WTC11 (cell line): ENCODE measurements at regions not wholly inside any gene's neighbourhood (a gene's known extent, or its start where the extent isn't known, plus 50 kb on each side); places are given as distances from the start of the nearest gene placed in this dataset.

Experiments used
- ATAC-seq: fragments of 200-7000 bp; cut with Tn5 transposase; 2 replicates; pipeline ENCODE4 v1.10.0; 2021; ENCODE audit warnings: mild to moderate bottlenecking, moderate library complexity
- CTCF ChIA-PET: fragments of 300-600 bp; sonication (Branson Sonifier 250); formaldehyde crosslinking; loops from one replicate; lab custom pipeline; 2021; ENCODE audit warnings: antibody characterized with exemption; lab: Charles Lee
- POLR2A ChIA-PET: fragments of 350-600 bp; sonication (Branson Sonifier 250); formaldehyde crosslinking; loops from one replicate; lab custom pipeline; 2021; ENCODE audit warnings: antibody characterized with exemption; lab: Charles Lee
- DNase-seq: peaks from one replicate; pipeline ENCODE4 v3.0.0; 2021; ENCODE audit warnings: low spot score
- H3K27ac Mint-ChIP-seq: 2 replicates; pipeline ENCODE4 v1.8.0; 2021; ENCODE audit warnings: mixed read lengths
- H3K27me3 Mint-ChIP-seq: 2 replicates; pipeline ENCODE4 v1.8.0; 2021; ENCODE audit warnings: low read depth, mild to moderate bottlenecking, moderate library complexity, mixed read lengths
- H3K36me3 Mint-ChIP-seq: 2 replicates; pipeline ENCODE4 v1.8.0; 2021; ENCODE audit warnings: mixed read lengths
- H3K4me1 Mint-ChIP-seq: 2 replicates; pipeline ENCODE4 v1.8.0; 2022; ENCODE audit warnings: mixed read lengths
- H3K4me3 Mint-ChIP-seq: 2 replicates; pipeline ENCODE4 v1.8.0; 2021; ENCODE audit warnings: mild to moderate bottlenecking, moderate library complexity, mixed read lengths
- H3K9me3 Mint-ChIP-seq: 2 replicates; pipeline ENCODE4 v1.8.0; 2021; ENCODE audit warnings: mixed read lengths
- AR ChIP-seq: fragments of 250-450 bp; sonication (Bioruptor Pico); IDR thresholded peaks from 2 replicates; pipeline ENCODE4 v1.9.0; 2021; ENCODE audit warnings: mild to moderate bottlenecking
- ATF3 ChIP-seq: sonication (generic); formaldehyde crosslinking; conservative IDR thresholded peaks from 2 replicates; pipeline ENCODE4 v1.8.1; 2022; ENCODE audit warnings: mild to moderate bottlenecking, missing genetic modification reagents
- ATF6 ChIP-seq: sonication (generic); formaldehyde crosslinking; IDR thresholded peaks from 2 replicates; pipeline ENCODE4 v1.8.1; 2023; ENCODE audit warnings: mild to moderate bottlenecking, missing genetic modification reagents
- ELF4 ChIP-seq: sonication (generic); formaldehyde crosslinking; IDR thresholded peaks from 2 replicates; pipeline ENCODE4 v1.8.1; 2022; ENCODE audit warnings: low read depth, mild to moderate bottlenecking, moderate library complexity, missing genetic modification reagents
- ESRRA ChIP-seq: sonication (generic); formaldehyde crosslinking; IDR thresholded peaks from 2 replicates; pipeline ENCODE4 v1.8.1; 2022; ENCODE audit warnings: mild to moderate bottlenecking, missing genetic modification reagents, borderline replicate concordance
- FOXK1 ChIP-seq: sonication (generic); formaldehyde crosslinking; IDR thresholded peaks from 2 replicates; pipeline ENCODE4 v1.8.0; 2022; ENCODE audit warnings: mild to moderate bottlenecking, moderate library complexity, missing genetic modification reagents
- FOXP1 ChIP-seq: sonication (generic); formaldehyde crosslinking; IDR thresholded peaks from 2 replicates; pipeline ENCODE4 v1.8.0; 2022; ENCODE audit warnings: missing genetic modification reagents, mild to moderate bottlenecking, moderate library complexity, borderline replicate concordance
- FOXP4 ChIP-seq: sonication (generic); formaldehyde crosslinking; IDR thresholded peaks from 2 replicates; pipeline ENCODE4 v1.8.0; 2022; ENCODE audit warnings: mild to moderate bottlenecking, missing genetic modification reagents
- GTF2I ChIP-seq: fragments of 250-450 bp; sonication (Bioruptor Pico); conservative IDR thresholded peaks from 2 replicates; pipeline ENCODE4 v1.4.0; 2021; ENCODE audit warnings: mild to moderate bottlenecking
- NR1H2 ChIP-seq: sonication (generic); formaldehyde crosslinking; IDR thresholded peaks from 2 replicates; pipeline ENCODE4 v1.9.0; 2021; ENCODE audit warnings: mild to moderate bottlenecking, moderate library complexity, missing genetic modification reagents
- RELA ChIP-seq: sonication (generic); formaldehyde crosslinking; IDR thresholded peaks from 2 replicates; pipeline ENCODE4 v1.8.1; 2022; ENCODE audit warnings: missing genetic modification reagents, mild to moderate bottlenecking, borderline replicate concordance
- SMAD3 ChIP-seq: sonication (generic); formaldehyde crosslinking; IDR thresholded peaks from 2 replicates; pipeline ENCODE4 v1.8.0; 2022; ENCODE audit warnings: missing genetic modification reagents, mild to moderate bottlenecking, borderline replicate concordance
- SP1 ChIP-seq: sonication (generic); formaldehyde crosslinking; conservative IDR thresholded peaks from 2 replicates; pipeline ENCODE4 v1.8.1; 2022; ENCODE audit warnings: missing genetic modification reagents
- TEAD4 ChIP-seq: sonication (generic); formaldehyde crosslinking; IDR thresholded peaks from 2 replicates; pipeline ENCODE4 v1.8.0; 2022; ENCODE audit warnings: mild to moderate bottlenecking, missing genetic modification reagents
- ZBTB43 ChIP-seq: sonication (generic); formaldehyde crosslinking; IDR thresholded peaks from 2 replicates; pipeline ENCODE4 v1.8.1; 2023; ENCODE audit warnings: mild to moderate bottlenecking, missing genetic modification reagents
- ZMAT4 ChIP-seq: fragments of 250-450 bp; sonication (Bioruptor Pico); IDR thresholded peaks from 2 replicates; pipeline ENCODE4 v1.9.0; 2021; ENCODE audit warnings: mild to moderate bottlenecking
- ZNF263 ChIP-seq: sonication (generic); formaldehyde crosslinking; IDR thresholded peaks from 2 replicates; pipeline ENCODE4 v1.8.1; 2022; ENCODE audit warnings: low read depth, mild to moderate bottlenecking, moderate library complexity, missing genetic modification reagents
- ZNF317 ChIP-seq: sonication (generic); formaldehyde crosslinking; IDR thresholded peaks from 2 replicates; pipeline ENCODE4 v1.8.1; 2023; ENCODE audit warnings: low read depth, mild to moderate bottlenecking, moderate library complexity, missing genetic modification reagents, borderline replicate concordance
- ZNF416 ChIP-seq: fragments of 250-450 bp; sonication (Bioruptor Pico); IDR thresholded peaks from 2 replicates; pipeline ENCODE4 v1.9.0; 2021; ENCODE audit warnings: mild to moderate bottlenecking, inconsistent platforms
- ZNF423 ChIP-seq: fragments of 250-450 bp; sonication (Bioruptor Pico); IDR thresholded peaks from 2 replicates; pipeline ENCODE4 v2.1.2; 2022; ENCODE audit warnings: mild to moderate bottlenecking, moderate library complexity
- ZNF532 ChIP-seq: fragments of 250-450 bp; sonication (Bioruptor Pico); IDR thresholded peaks from 2 replicates; pipeline ENCODE4 v1.9.0; 2021; ENCODE audit warnings: mild to moderate bottlenecking, borderline replicate concordance

- no peak for TF ChIP-seq ZMAT4 (CRISPR knock-in tag)
- no peak for TF ChIP-seq ESRRA
- no peak for TF ChIP-seq ZNF423 (CRISPR knock-in tag)
- TF ChIP-seq NR1H2 (CRISPR knock-in tag) = no peak
- TF ChIP-seq ZNF416 = no peak
- TF ChIP-seq ZBTB43 (CRISPR knock-in tag) = no peak
- no peak for TF ChIP-seq GTF2I
- no peak for TF ChIP-seq FOXP1
- TF ChIP-seq ZNF317 (CRISPR knock-in tag) = no peak
- TF ChIP-seq FOXP4 (CRISPR knock-in tag) = no peak
- no peaks in the 10 kb centered on the region for H3K9me3 Mint-ChIP-seq
- no peak overlapping the region for H3K27ac Mint-ChIP-seq
- no peaks in the 10 kb centered on the region for H3K27me3 Mint-ChIP-seq
- peaks cover 14% of the 10 kb centered on the region for H3K4me1 Mint-ChIP-seq
- ATAC-seq = no peak
- no peaks in the 10 kb centered on the region for H3K36me3 Mint-ChIP-seq
- no peak overlapping the region for H3K4me3 Mint-ChIP-seq
- DNase-seq = no peak
- POLR2A ChIA-PET = no interaction called here
- CTCF ChIA-PET = no interaction called here
Observed at GRCh38 chr7:17036584-17036983, 154.8 kb upstream of the AGR3 start.

GRCh38 chr7:17037356-17037755 lies 155.6 kb upstream of the AGR3 start:
- no peak overlapping the region for H3K27ac Mint-ChIP-seq
- no peaks in the 10 kb centered on the region for H3K27me3 Mint-ChIP-seq
- no peak overlapping the region for H3K4me3 Mint-ChIP-seq
- no peak for ATAC-seq
- DNase-seq = no peak
- TF ChIP-seq RELA (CRISPR knock-in tag) = no peak
- no peak for TF ChIP-seq SP1 (CRISPR knock-in tag)
- TF ChIP-seq AR = no peak
- TF ChIP-seq ATF6 (CRISPR knock-in tag) = no peak
- TF ChIP-seq TEAD4 (CRISPR knock-in tag) = no peak
- TF ChIP-seq SMAD3 (CRISPR knock-in tag) = no peak
- no peak for TF ChIP-seq ZNF532 (CRISPR knock-in tag)
- TF ChIP-seq ATF3 = no peak
- no peak for TF ChIP-seq ELF4 (CRISPR knock-in tag)
- TF ChIP-seq FOXK1 (CRISPR knock-in tag) = no peak
- no peak for TF ChIP-seq ZNF263 (CRISPR knock-in tag)
- no peak for TF ChIP-seq ZMAT4 (CRISPR knock-in tag)
- H3K36me3 Mint-ChIP-seq = no peaks in the 10 kb centered on the region
- CTCF ChIA-PET = no interaction called here
- H3K4me1 Mint-ChIP-seq = peaks cover 9% of the 10 kb centered on the region
- POLR2A ChIA-PET = no interaction called here
- no peaks in the 10 kb centered on the region for H3K9me3 Mint-ChIP-seq
